ENCODE measurements at regions not wholly inside any gene's neighbourhood (a gene's known extent, or its start where the extent isn't known, plus 50 kb on each side); places are given as distances from the start of the nearest gene placed in this dataset.

- Histone ChIP-seq H2BK120ac (replicated peaks; ENCODE audit: low read depth, low read length) (no peak overlapping the region), H2BK15ac (ENCODE audit: low read length) (no peak overlapping the region), H3K36me3 (ENCODE audit: control insufficient read depth in 2 of 4, insufficient read depth in 4 of 4, low read length in 3 of 4) (no peaks in the 10 kb centered on the region), H3K14ac (ENCODE audit: insufficient read length) (no peak overlapping the region), H3K9me3 (ENCODE audit: insufficient read depth in 2 of 2, low read depth in 1 of 2, low read length in 1 of 2) (no peaks in the 10 kb centered on the region), H3K56ac (replicated peaks; ENCODE audit: insufficient read length, low read depth, low read length) (peak overlapping the region; percentile 30), H2BK5ac (ENCODE audit: low read depth, low read length) (no peak overlapping the region), H3K18ac (ENCODE audit: extremely low read depth, low read length) (no peak overlapping the region), H3K27ac (ENCODE audit: low read depth, low read length) (no peak overlapping the region), H2AK5ac (ENCODE audit: low read depth, low read length) (no peak overlapping the region), H2BK20ac (ENCODE audit: low read length) (no peak overlapping the region), H3K4me3 (ENCODE audit: extremely low read depth in 1 of 4, insufficient read depth in 2 of 4, low read depth in 3 of 4, low read length in 4 of 4) (no peak overlapping the region), H3K4ac (replicated peaks; ENCODE audit: insufficient read length, low read depth, low read length) (no peak overlapping the region), H4K8ac (ENCODE audit: extremely low read depth, insufficient read depth, low read length) (no peak overlapping the region), H3K9ac (replicated peaks in 1 of 4; ENCODE audit: extremely low read depth in 1 of 4, low read depth in 3 of 4, low read length in 3 of 4) (no peak overlapping the region), H3K79me2 (ENCODE audit: control insufficient read depth in 1 of 2, insufficient read depth in 2 of 2, low read length in 2 of 2) (no peaks in the 10 kb centered on the region), H3K4me1 (replicated peaks in 1 of 4; ENCODE audit: control insufficient read depth in 3 of 4, insufficient read depth in 4 of 4, low read length in 3 of 4) (no peaks in the 10 kb centered on the region), H4K20me1 (replicated peaks in 1 of 2; ENCODE audit: control insufficient read depth in 1 of 2, insufficient read depth in 2 of 2, low read length in 2 of 2) (no peaks in the 10 kb centered on the region), H3K27me3 (replicated peaks in 1 of 4; ENCODE audit: control insufficient read depth in 3 of 4, extremely low read depth in 1 of 4, insufficient read depth in 3 of 4, low read length in 3 of 4) (no peaks in the 10 kb centered on the region), H3K4me2 (ENCODE audit: insufficient read depth in 1 of 2, low read depth in 2 of 2, low read length in 2 of 2) (no peak overlapping the region), H3K23me2 (ENCODE audit: low read depth, low read length) (no peaks in the 10 kb centered on the region), H4K91ac (replicated peaks; ENCODE audit: insufficient read length, low read length) (no peak overlapping the region), H2BK12ac (ENCODE audit: low read depth, low read length) (no peak overlapping the region), H3K79me1 (ENCODE audit: low read depth, low read length) (no peaks in the 10 kb centered on the region; the same call in 1 of the 2 replicates), H3K23ac (ENCODE audit: insufficient read length) (no peak overlapping the region), H2AFZ (ENCODE audit: low read length) (no peak overlapping the region), H4K5ac (ENCODE audit: insufficient read length, low read depth, low read length) (no peak overlapping the region)
- DNase-seq (ENCODE audit: low read depth in 1 of 2, low spot score in 2 of 2) (no peak), FAIRE-seq (no peak)
- POLR2A ChIA-PET (ENCODE audit: partially characterized antibody), result no interaction called here
- CTCF ChIA-PET (ENCODE audit: partially characterized antibody), result interaction anchor here (1.3 kb wide), 1 partner anchor 39 kb away, joined by 4 read pairs; no protein-coding TSS in a partner anchor
- 74% methylated on average over 5 of the region's 5 CpGs; no CpG with 5 or more reads in 1 of the 2 experiments for WGBS, 2 experiments (ENCODE audit: extremely low coverage in 1 of 2, insufficient coverage in 1 of 2, insufficient read length in 1 of 2, insufficient replicate concordance in 2 of 2, low coverage in 1 of 2, low lambda C conversion rate in 2 of 2, missing lambda C conversion rate in 1 of 2)
- no peak for TF ChIP-seq NRF1 (IDR thresholded peaks at IDR 0.05; ENCODE audit: low read depth, low read length)
Observed at GRCh38 chr19:14310055-14310454, 71.2 kb upstream of the ADGRE5 start.

Data from H1 (cell line).